Choroid plexus epithelial cell (primary cell): ENCODE measurements at regions not wholly inside any gene's neighbourhood (a gene's known extent, or its start where the extent isn't known, plus 50 kb on each side); places are given as distances from the start of the nearest gene placed in this dataset.

Experiments used
- DNase-seq: peaks from one replicate; pipeline ENCODE4 v3.0.0-alpha.2; 2010; ENCODE audit warnings: low read depth
- H3K4me3 ChIP-seq: 2 replicates; pipeline ENCODE4 v1.5.1; 2011; ENCODE audit warnings: low read depth, mild to moderate bottlenecking, control low read depth, low read length, moderate library complexity
- CTCF ChIP-seq: conservative IDR thresholded peaks from 2 replicates; pipeline ENCODE4 v1.5.1; 2011; ENCODE audit warnings: low read depth, mild to moderate bottlenecking, control low read depth, inconsistent platforms, low read length, moderate library complexity

DNA sequence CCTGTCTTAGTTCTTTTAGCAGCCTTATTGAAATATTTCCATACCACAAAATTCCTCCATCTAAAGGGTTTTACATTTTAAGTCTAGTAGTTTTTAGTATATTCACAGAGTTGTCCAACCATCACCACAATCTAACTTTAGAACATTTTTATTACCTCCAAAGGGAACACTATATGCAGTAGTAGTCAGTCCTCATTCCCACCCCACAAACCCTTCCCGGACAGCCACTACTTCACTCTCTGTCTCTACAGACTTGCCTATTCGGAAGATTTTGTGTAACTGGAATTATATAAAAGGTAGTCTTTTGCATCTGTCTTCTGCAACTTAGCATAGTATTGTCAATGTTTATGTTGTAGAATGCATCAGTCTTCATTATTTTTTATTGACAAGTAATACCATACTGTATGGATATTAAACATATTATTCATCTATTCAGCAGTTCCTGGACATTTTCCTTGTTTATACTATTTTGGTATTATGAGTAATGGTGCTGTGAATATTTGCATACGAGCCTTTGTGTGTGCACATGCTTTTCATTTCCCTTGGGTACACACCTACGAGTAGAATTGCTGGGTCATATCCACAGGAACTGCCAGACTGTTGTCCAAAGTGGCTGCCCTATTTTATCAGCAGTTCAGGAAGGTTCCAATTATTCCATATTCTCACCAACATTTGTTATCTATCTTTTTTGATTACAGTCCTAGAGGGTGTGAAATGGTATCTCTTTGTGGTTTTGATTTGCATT is 60.9 kb upstream of the LANCL2 start:
- no peak overlapping the region for H3K4me3 ChIP-seq
- DNase-seq = peak; percentile 19
- TF ChIP-seq CTCF = no peak

GRCh38 chr7:55305135-55305534 is 60.0 kb upstream of the LANCL2 start:
- H3K4me3 ChIP-seq = no peak overlapping the region
- DNase-seq = no peak
- TF ChIP-seq CTCF = no peak

DNA sequence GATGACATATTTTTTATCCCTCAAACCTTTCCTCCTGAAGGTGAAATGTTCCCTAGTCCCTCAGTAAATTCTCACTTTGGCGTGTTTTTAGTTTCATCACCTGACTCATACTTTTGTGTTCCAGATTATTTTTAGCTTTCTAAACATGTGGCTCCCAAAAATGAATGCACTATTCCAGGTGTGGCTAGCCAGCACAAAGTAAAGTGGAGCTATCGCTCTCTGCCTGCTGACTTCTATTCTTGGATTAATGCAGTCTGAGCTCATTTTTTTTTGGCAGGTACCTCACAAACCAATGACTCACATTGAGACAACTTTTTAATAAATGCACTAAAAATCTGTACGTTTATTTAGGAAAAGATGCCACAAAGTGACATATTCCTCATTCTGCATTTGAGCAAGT is 58.8 kb upstream of the LANCL2 start:
- H3K4me3 ChIP-seq = no peak overlapping the region
- no peak for DNase-seq
- TF ChIP-seq CTCF = no peak

DNA sequence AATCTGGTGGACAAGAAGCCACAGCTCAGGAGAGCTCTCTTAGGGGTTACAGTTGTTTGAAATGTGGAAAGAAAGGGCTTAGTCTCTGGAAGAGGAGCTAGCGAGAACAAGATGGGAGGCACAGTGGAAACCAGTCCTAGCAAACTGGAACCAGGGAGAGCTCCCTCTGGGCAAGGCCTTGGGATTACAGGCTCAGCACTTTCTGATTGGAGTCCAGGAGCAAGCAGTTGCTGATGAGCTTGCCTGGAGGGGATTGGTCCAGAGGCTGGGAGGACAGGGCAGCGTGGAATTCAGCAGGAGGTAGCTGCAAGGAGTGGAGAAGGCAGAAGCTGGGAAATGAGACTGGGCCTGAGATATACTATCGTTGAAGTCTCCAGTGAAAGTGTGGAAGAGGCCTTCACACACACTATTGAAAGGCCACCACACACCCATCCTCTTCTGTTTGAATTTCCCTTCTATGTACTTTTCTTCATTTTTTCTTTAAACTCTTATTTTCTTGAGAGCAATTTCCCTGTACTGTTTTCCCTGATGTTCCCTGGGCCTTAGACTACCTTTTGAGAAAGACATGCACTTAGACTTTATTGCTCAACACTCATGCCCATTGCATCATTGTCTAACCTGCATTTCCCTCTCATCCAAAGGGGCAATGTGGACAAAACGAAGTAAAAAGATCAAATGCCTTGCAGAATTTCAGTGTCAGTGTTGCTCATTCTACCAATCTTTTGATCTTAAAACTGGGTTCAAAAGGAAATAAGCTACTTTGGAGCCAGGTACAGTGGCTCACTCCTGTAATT is 57.8 kb upstream of the LANCL2 start:
- DNase-seq = peak; percentile 36

GRCh38 chr7:55308186-55308929 is 56.8 kb upstream of the LANCL2 start:
- no peak overlapping the region for H3K4me3 ChIP-seq
- peak; percentile 92 for DNase-seq
- TF ChIP-seq CTCF = no peak

More for the DNA sequence above, 57.8 kb upstream of the LANCL2 start:
- peak; percentile 34 for TF ChIP-seq CTCF
- H3K4me3 ChIP-seq = no peak overlapping the region

GRCh38 chr7:55309040-55309991 is 55.8 kb upstream of the LANCL2 start:
- H3K4me3 ChIP-seq = no peak overlapping the region
- no peak for TF ChIP-seq CTCF
- DNase-seq = no peak
